Cardiac fibroblast (primary cell): ENCODE measurements at regions not wholly inside any gene's neighbourhood (a gene's known extent, or its start where the extent isn't known, plus 50 kb on each side); places are given as distances from the start of the nearest gene placed in this dataset.

Source experiments
- DNase-seq, 2 donors: peaks; one replicate each; pipeline versions ENCODE4 v3.0.0 to v3.0.0-alpha.2; 2010; ENCODE audit warnings: low read depth in 2 of 2
- H3K4me3 ChIP-seq, 2 donors: replicated peaks in 1 of 2; 1 replicate in 1 of 2; 2 replicates in 1 of 2; pipeline ENCODE4 v1.5.1; 2011; ENCODE audit warnings: low read depth in 2 of 2, low read length in 2 of 2, mild to moderate bottlenecking in 2 of 2, moderate library complexity in 1 of 2
- TF ChIP-seq, protein P1 (sequence below): IDR thresholded peaks from one replicate; pipeline ENCODE4 v1.5.1; 2011; ENCODE audit warnings: low read depth, mild to moderate bottlenecking, low read length, inconsistent platforms

DNA sequence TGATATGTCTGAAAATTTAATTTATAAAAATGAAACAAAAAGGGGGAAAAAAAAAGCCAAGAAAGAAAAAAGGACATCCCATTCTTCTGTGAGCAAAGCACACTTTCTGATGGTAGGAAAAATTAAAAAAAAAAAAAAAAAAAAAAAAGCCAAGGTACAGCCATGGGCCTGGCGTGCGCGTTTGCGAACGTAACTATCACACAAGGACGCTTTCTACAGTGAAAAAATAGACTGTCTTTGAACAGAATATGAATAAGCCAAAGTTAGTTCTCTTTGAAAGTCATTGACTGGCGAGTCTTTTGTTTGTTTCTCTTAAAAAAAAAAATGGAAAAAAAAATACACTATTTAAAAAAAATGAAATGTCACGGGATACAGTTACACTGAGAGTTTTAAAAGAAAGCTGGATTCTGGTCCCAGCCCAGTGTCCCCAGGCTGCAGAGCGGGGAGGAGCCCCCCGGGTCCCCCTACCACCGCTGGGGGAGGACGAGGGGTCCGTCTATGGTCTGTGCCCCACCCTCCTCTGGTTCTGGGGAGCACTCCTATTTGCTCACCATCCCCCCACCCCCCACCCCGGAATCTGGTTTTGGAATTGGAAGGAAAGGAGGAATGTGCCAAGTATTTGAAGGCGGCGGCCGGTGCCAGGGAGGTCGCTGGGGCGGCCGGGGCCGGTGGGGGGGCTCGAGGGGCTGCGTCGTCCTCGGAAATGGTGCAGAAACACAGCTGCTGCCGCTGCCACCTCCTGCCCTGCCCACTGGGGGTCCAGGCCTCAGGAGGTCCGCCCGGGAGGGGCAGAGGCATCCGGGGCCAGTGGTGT lies 134.5 kb downstream of the PTPRS start:
- TF ChIP-seq, protein P1, sequence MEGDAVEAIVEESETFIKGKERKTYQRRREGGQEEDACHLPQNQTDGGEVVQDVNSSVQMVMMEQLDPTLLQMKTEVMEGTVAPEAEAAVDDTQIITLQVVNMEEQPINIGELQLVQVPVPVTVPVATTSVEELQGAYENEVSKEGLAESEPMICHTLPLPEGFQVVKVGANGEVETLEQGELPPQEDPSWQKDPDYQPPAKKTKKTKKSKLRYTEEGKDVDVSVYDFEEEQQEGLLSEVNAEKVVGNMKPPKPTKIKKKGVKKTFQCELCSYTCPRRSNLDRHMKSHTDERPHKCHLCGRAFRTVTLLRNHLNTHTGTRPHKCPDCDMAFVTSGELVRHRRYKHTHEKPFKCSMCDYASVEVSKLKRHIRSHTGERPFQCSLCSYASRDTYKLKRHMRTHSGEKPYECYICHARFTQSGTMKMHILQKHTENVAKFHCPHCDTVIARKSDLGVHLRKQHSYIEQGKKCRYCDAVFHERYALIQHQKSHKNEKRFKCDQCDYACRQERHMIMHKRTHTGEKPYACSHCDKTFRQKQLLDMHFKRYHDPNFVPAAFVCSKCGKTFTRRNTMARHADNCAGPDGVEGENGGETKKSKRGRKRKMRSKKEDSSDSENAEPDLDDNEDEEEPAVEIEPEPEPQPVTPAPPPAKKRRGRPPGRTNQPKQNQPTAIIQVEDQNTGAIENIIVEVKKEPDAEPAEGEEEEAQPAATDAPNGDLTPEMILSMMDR: no peak
- no peak for DNase-seq
- no peak overlapping the region for H3K4me3 ChIP-seq

DNA sequence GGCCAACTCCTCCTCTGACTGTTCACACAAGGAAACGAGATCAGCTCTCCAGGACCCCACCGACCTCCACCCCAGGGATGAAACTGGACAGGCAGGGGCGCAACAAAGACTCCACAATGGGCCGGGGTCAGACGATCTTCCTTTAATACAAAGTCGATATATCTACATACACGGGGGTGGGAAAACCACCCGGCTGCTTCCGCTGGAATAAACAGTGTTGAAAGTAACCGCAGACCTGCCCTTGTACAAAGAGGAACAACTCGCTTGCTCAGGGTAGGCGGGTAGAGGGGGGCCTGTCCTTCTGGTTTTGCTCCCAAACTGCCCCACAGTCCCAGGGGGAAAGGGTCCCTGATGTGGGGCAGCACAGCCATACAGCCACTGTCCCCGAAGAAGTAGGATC lies 135.2 kb downstream of the PTPRS start:
- no peak for DNase-seq
- TF ChIP-seq, protein P1: no peak
- no peak overlapping the region for H3K4me3 ChIP-seq

DNA sequence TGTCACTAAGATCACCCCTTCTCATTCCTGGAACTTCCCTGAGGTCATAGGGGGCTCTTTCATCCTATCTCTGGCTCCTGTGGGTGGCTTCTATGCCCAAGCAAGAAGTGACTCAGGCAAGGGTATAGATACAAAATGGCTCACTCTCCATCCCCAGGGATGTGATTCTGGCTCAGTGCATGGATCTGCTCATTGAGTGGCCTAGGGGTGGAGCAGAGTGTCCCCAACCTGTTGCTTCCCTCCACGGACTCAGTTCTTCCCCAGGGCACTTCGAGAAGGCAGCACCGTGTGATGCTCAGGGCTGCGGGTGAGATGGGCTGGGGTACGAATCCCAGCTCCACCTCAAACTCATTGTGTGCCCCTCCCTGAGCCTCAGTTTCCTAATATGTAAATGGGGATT lies 136.4 kb downstream of the PTPRS start:
- no peak overlapping the region for H3K4me3 ChIP-seq
- no peak for DNase-seq
- TF ChIP-seq, protein P1: no peak
